GM19438 (cell line): ENCODE measurements at regions not wholly inside any gene's neighbourhood (a gene's known extent, or its start where the extent isn't known, plus 50 kb on each side); places are given as distances from the start of the nearest gene placed in this dataset.
"Not testable (repeated sequence)": the region's sequence is repeated elsewhere in the genome, so short reads cannot be mapped to it uniquely, and the experiment has no call there.

ENCODE experiments used
- ATAC-seq: cut with Tn5 transposase; IDR thresholded peaks from one replicate; pipeline ENCODE4 v1.9.1; 2021; ENCODE audit warnings: low read depth; ENCODE audit not compliant: unreplicated experiment

DNA sequence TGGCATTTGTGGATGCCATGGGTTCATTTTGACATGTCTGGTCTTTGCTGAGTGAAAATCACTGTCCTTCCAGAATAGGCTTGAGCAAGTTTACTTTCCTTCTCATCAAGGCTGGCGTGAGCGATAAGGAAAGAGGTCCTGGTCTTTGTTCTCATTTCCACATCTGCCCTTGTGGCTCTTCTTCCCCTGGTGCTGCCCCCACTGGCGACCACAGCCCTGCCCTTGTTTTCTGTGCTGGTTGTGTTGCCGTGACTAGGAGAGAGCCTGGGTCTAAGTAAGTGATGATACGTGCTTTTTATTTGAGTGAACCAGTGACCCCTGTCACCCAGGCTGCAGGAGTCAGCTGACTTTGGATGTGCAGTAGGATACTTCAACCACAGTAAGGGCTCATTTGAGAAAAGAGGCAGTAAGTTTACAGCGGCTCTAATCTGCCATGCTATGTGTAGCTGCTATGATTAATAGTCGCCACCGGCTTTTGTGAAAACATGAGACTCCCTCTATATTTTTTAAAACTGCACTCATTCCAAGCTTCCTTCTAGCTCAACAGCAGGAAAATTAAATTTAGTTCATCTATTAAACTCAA, 441.7 kb downstream of the RNF144A start:
- ATAC-seq, result no peak

DNA sequence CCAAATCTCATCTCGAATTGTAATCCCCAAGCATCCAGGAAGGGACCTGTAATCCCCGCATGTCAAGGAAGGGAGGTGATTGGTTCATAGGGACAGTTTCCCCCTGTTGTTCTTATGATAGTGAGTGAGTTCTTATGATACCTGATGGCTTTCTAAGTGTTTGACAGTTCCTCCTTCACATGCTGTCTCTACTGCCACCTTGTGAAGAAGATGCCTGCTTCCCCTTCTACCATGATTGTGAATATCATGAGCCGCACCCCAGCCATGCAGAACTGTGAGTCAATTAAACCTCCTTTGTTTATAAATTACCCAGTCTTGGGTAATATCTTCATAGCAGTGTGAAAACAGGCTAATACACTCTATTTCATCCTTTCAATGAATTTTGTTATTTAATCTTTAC, 446.7 kb downstream of the RNF144A start:
- ATAC-seq, result no peak

- no peak for ATAC-seq
Measured at GRCh38 chr2:7368211-7368610, 451.0 kb downstream of the RNF144A start.

GRCh38 chr2:7373156-7373555, 455.9 kb downstream of the RNF144A start:
- no peak for ATAC-seq

GRCh38 chr2:7375901-7376300, 458.7 kb downstream of the RNF144A start:
- ATAC-seq, result no peak

- no peak for ATAC-seq
Measured at GRCh38 chr2:7377916-7378569, 460.8 kb downstream of the RNF144A start.

- no peak for ATAC-seq
Measured at GRCh38 chr2:7378591-7378990, 461.4 kb downstream of the RNF144A start.

DNA sequence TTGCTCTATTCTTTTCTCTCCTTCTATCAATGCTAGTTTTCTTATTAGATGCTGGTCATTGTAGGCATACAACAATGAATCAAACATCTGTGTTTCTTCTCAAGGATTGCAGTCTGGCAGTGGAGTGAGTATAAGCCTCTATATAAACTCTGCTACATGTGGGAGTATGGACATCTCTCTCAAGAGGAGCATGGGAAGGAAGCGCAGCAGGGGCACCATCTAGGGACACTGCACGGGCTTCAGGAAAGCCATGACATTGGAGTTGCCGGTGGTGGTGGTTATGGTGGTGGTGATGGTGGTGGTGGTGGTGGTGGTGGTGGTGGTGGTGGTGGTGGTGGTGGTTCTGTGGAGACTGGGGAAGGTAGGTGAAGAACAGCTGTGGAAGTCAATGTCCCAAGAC, 462.6 kb downstream of the RNF144A start:
- no peak for ATAC-seq

- ATAC-seq, result no peak
Measured at GRCh38 chr2:7384773-7385349, 467.6 kb downstream of the RNF144A start.

DNA sequence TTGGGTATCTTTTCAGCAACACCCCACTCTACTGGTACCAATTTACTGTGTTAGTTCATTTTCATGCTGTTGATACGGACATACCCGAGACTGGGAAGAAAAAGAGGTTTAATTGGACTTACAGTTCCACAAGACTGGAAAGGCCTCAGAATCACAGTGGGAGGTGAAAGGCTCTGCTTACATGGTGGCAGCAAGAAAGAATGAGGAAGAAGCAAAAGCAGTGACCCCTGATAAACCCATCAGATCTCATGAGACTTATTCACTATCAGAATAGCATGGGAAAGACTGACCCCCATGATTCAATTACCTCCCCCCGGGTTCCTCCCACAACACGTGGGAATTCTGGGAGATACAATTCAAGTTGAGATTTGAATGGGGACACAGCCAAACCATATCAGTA, 473.1 kb downstream of the RNF144A start:
- not testable (repeated sequence) for ATAC-seq

DNA sequence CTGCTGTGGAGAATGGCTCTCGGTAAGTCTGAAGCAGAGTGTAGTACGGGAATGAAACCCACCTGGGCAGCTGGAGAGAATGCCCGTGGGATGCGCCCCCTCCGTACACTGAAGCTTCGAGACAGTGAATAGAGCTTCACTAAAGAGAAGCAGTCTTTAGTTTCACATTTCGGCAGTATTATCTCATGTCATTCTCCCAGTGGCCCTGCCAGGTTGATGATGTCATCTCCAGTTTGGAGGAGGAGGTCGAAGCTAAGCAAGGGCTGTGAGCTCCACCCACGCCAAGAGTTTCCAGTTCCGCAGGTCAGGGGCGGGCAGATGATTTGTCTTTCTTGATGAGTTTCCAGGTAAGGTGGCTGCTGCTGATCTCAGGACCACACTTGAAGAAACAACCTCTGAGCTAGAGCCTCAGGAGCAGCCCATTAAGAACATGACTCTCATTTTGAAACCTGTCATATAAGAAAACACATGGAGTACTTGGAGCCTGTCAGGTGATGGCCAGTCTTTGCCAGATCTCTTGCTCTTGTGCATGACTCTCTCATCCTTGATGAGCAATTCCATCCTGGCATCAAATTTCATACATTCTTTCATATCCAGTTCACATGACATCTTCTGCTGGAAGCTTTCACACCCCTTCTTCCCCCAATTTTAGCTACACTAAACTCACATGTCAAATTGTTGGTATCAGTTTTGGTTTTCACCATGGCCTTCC, 475.0 kb downstream of the RNF144A start:
- no peak for ATAC-seq

- no peak for ATAC-seq
Measured at GRCh38 chr2:7394195-7394594, 477.0 kb downstream of the RNF144A start.

DNA sequence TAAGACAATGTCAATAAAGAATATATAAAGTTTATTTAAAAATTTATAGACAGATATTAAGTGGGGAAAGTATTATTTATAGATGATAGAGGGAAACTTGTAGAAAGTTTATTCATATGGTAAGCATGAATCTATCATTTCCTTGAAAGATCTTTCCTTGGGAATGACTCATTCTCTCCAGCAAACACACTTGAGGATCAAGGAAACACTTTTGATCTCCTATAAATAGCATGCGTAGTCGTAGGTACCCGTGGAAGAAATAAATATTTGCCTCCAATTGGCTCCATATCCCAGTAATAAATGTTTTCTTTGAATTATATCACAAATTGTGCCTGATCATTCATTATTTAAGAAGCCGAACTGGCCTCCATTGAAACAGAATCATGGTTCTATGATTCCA, 483.4 kb downstream of the RNF144A start:
- ATAC-seq, result no peak

DNA sequence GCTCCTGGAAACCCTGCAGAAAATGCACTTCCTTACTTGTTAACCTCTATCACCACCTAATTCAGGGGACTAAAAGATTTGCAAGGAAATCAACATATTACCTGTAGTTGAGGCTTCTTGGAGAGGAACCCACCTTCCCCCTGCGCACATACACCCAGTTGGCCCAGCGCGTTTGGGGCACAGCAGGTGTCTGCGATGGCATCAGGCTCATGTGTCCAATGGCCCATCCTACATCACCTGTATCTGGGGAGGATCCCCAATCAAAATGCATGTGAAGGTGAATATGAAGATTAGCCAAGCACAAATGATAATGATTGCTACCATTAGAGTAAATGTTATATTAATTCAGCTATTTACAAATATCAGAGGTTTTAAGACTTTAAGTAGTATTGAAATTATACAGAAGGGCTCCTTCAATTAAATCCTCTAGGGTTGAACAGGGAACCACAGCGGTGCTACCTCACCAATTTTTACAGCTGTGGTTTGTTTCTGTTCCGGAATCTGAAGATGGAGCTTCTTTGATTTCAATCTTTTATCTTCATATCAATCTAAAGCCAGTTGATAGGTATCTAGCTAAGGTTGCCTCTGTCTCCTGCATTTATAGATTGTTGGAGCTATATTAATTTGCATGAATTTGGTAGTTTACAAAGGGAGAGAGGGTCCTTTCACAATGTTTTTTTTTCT, 486.0 kb downstream of the RNF144A start:
- no peak for ATAC-seq

- no peak for ATAC-seq
Measured at GRCh38 chr2:7405861-7406715, 488.9 kb downstream of the RNF144A start.

DNA sequence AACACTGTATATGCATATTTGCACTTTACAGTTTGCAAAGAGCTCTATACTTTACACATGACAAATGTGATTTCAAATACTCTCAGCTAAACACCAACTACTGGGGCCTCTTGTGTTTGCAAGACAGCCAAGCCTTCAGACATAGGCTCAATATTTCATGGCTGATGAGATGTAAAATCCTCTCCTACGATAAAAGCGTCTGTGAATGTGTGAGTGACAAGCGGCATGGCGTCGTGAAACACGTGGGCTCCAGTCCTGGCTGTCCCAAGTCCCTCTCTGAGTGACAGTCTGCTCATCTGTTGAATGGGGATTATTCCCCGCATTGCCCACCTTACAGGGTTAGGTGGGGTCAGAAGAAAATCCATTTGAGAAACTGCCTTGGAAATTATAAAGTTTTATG, 489.8 kb downstream of the RNF144A start:
- ATAC-seq, result no peak

- ATAC-seq, result no peak
Measured at GRCh38 chr2:7407906-7408680, 490.9 kb downstream of the RNF144A start.

DNA sequence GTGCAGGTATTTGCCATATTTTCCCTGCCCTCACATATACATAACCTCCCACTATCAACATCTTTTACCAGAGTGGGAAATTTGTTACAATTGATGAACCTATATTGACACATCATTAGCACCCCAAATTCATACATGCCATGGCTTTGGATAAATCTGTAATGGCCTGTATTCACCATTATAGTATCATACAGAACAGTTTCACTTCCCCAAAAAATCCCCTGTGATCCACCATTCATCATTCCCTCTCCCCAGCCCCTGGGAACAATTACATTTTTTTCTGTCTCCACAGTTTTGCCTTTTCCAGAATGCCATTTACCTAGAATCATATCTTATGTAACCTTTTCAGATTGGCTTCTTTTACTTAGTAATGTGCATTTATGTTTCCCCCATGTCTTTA, 494.5 kb downstream of the RNF144A start:
- ATAC-seq, result no peak
